Fibroblast of lung (primary cell): ENCODE measurements at regions not wholly inside any gene's neighbourhood (a gene's known extent, or its start where the extent isn't known, plus 50 kb on each side); places are given as distances from the start of the nearest gene placed in this dataset.
"Not testable (repeated sequence)": the region's sequence is repeated elsewhere in the genome, so short reads cannot be mapped to it uniquely, and the experiment has no call there.

Source experiments
- DNase-seq, 2 donors: peaks; one replicate each; pipeline versions ENCODE4 v3.0.0 to v3.0.0-alpha.2; 2010; ENCODE audit warnings: low read depth in 2 of 2
- H2AFZ ChIP-seq: 2 replicates; pipeline ENCODE4 v1.5.1; 2012; ENCODE audit warnings: low read length, control low read depth, inconsistent platforms
- H3K27ac ChIP-seq: 2 replicates; pipeline ENCODE4 v1.5.1; 2011; ENCODE audit warnings: low read length, control low read depth; ENCODE audit not compliant: insufficient read depth
- H3K27me3 ChIP-seq: 2 replicates; pipeline ENCODE4 v1.5.1; 2011; ENCODE audit warnings: mild to moderate bottlenecking, low read length; ENCODE audit not compliant: control insufficient read depth, insufficient read depth
- H3K36me3 ChIP-seq: 2 replicates; pipeline ENCODE4 v1.5.1; 2011; ENCODE audit warnings: low read length; ENCODE audit not compliant: control insufficient read depth, insufficient read depth
- H3K4me1 ChIP-seq: 2 replicates; pipeline ENCODE4 v1.5.1; 2011; ENCODE audit warnings: low read length; ENCODE audit not compliant: control insufficient read depth, insufficient read depth; ENCODE audit errors: extremely low read depth
- H3K4me2 ChIP-seq: 2 replicates; pipeline ENCODE4 v1.5.1; 2011; ENCODE audit warnings: low read length, control low read depth; ENCODE audit not compliant: insufficient read depth; ENCODE audit errors: extremely low read depth
- H3K4me3 ChIP-seq, 4 experiments: fragments of 200-600 bp in 1 of 4; sonication (generic) in 1 of 4; replicated peaks in 1 of 4; 2 replicates each; pipeline ENCODE4 v1.5.1; 2011 to 2016; ENCODE audit warnings: low read length in 4 of 4, low read depth in 3 of 4, mild to moderate bottlenecking in 3 of 4, control low read depth in 2 of 4, inconsistent platforms in 1 of 4, mixed read lengths in 1 of 4; ENCODE audit not compliant: insufficient read depth in 1 of 4; ENCODE audit errors: control extremely low read depth in 1 of 4
- H3K79me2 ChIP-seq: 2 replicates; pipeline ENCODE4 v1.5.1; 2012; ENCODE audit warnings: mild to moderate bottlenecking, low read length, inconsistent platforms; ENCODE audit not compliant: control insufficient read depth, insufficient read depth
- H3K9ac ChIP-seq: 2 replicates; pipeline ENCODE4 v1.5.1; 2011; ENCODE audit warnings: mild to moderate bottlenecking, low read length, control low read depth; ENCODE audit not compliant: insufficient read depth
- H3K9me3 ChIP-seq: 2 replicates; pipeline ENCODE4 v1.5.1; 2012; ENCODE audit warnings: low read depth, low read length; ENCODE audit not compliant: control insufficient read depth, insufficient read depth
- H4K20me1 ChIP-seq: 2 replicates; pipeline ENCODE4 v1.5.1; 2011; ENCODE audit warnings: low read length; ENCODE audit not compliant: control insufficient read depth, insufficient read depth; ENCODE audit errors: extremely low read depth
- EZH2 ChIP-seq: IDR thresholded peaks from 2 replicates; pipeline ENCODE4 v1.5.1; 2012; ENCODE audit warnings: low read length, control low read depth, mild to moderate bottlenecking; ENCODE audit errors: missing control alignments
- TF ChIP-seq, protein P1 (sequence below), 2 donors: IDR thresholded peaks in 1 of 2; conservative IDR thresholded peaks in 1 of 2; 1 replicate in 1 of 2; 2 replicates in 1 of 2; pipeline ENCODE4 v1.5.1; 2011 to 2012; ENCODE audit warnings: low read length in 2 of 2, control low read depth in 1 of 2, inconsistent platforms in 1 of 2, low read depth in 1 of 2, mild to moderate bottlenecking in 1 of 2

DNA sequence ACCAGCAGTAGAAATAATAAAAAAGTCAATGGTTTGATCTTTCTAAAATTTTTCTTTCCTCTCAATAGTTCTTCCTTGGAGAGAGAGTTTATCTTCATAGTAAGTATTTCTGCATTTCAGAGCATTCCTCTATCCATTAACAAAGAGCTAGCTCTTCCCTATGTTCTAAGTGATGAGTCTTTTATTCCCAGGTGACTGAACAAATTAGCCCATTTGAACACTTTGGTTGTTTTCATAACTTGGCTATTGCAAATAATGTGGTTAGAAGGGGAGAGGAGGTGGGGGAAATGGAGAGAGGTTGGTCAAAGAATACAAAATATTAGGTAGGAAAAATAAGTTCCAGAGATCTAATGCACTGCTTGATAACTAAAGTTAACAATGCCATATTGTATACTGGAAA, 598.9 kb downstream of the KCNT2 start:
- TF ChIP-seq, protein P1, sequence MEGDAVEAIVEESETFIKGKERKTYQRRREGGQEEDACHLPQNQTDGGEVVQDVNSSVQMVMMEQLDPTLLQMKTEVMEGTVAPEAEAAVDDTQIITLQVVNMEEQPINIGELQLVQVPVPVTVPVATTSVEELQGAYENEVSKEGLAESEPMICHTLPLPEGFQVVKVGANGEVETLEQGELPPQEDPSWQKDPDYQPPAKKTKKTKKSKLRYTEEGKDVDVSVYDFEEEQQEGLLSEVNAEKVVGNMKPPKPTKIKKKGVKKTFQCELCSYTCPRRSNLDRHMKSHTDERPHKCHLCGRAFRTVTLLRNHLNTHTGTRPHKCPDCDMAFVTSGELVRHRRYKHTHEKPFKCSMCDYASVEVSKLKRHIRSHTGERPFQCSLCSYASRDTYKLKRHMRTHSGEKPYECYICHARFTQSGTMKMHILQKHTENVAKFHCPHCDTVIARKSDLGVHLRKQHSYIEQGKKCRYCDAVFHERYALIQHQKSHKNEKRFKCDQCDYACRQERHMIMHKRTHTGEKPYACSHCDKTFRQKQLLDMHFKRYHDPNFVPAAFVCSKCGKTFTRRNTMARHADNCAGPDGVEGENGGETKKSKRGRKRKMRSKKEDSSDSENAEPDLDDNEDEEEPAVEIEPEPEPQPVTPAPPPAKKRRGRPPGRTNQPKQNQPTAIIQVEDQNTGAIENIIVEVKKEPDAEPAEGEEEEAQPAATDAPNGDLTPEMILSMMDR (conservative IDR thresholded peaks at IDR 0.05 in 1 of 2, IDR thresholded peaks at IDR 0.05 in 1 of 2; ENCODE audit: low read depth in 1 of 2, low read length in 2 of 2), result no peak
- TF ChIP-seq EZH2, result no peak
- Histone ChIP-seq H3K27me3 (no peaks in the 10 kb centered on the region), H3K9me3 (no peaks in the 10 kb centered on the region), H3K36me3 (no peaks in the 10 kb centered on the region), H3K4me1 (no peaks in the 10 kb centered on the region), H3K79me2 (no peaks in the 10 kb centered on the region), H4K20me1 (no peaks in the 10 kb centered on the region), H3K9ac (no peak overlapping the region), H2AFZ (no peak overlapping the region), H3K4me3 (no peak overlapping the region), H3K27ac (no peak overlapping the region), H3K4me2 (no peak overlapping the region)
- no peak for DNase-seq

DNA sequence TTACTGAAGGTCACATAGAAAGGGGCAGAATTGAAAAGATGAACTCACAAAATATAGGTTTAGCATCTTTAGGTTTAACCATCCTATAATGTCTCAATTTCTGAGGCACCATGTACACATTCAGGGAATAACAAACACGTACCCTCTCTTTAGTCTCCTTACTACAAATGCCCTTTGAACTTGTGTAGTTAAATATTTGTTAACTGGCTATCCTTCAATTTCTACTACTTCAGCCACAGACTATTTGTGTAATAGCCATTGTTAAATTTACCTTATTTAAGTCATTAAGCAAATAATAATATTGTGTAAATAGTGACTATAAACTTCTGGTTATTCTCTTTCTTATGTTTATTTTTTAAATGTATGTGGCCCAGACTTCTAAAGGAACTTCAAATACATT, 600.5 kb downstream of the KCNT2 start:
- TF ChIP-seq, protein P1 (conservative IDR thresholded peaks at IDR 0.05 in 1 of 2, IDR thresholded peaks at IDR 0.05 in 1 of 2; ENCODE audit: low read depth in 1 of 2, low read length in 2 of 2), result no peak
- no peak for TF ChIP-seq EZH2

DNA sequence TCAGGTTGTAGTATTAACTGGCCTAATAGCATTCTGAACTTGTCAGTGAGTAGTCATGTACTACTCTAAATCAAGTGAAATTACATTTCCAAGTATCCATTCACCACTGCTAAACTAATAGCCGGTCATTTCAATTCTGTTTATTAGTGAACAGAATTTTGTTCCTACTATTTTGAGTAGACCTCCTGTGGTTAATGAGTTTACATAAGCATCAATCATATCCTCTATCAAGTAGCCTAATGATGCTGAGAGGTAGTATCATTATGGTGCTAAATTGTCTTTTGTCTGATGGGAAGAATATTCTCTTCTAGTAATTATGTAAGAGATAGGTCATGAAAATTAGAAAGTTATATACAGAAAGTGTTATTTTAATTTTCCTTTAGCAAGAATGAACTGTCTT, 602.8 kb downstream of the KCNT2 start:
- no peak for DNase-seq
- no peak overlapping the region for H3K27ac ChIP-seq
- no peaks in the 10 kb centered on the region for H4K20me1 ChIP-seq
- no peaks in the 10 kb centered on the region for H3K4me1 ChIP-seq
- no peaks in the 10 kb centered on the region for H3K27me3 ChIP-seq
- H3K79me2 ChIP-seq, result no peaks in the 10 kb centered on the region
- H3K9me3 ChIP-seq, result no peaks in the 10 kb centered on the region
- no peaks in the 10 kb centered on the region for H3K36me3 ChIP-seq
- no peak overlapping the region for H3K9ac ChIP-seq
- TF ChIP-seq EZH2, result no peak
- no peak overlapping the region for H3K4me2 ChIP-seq
- H3K4me3 ChIP-seq, result no peak overlapping the region
- no peak overlapping the region for H2AFZ ChIP-seq

More for the DNA sequence above, 600.5 kb downstream of the KCNT2 start:
- H3K9ac ChIP-seq, result no peak overlapping the region
- H3K27me3 ChIP-seq, result no peaks in the 10 kb centered on the region
- H3K4me2 ChIP-seq, result no peak overlapping the region
- H3K4me1 ChIP-seq, result no peaks in the 10 kb centered on the region
- no peaks in the 10 kb centered on the region for H3K36me3 ChIP-seq
- H3K79me2 ChIP-seq, result no peaks in the 10 kb centered on the region
- no peaks in the 10 kb centered on the region for H4K20me1 ChIP-seq
- no peak overlapping the region for H3K4me3 ChIP-seq
- no peak for DNase-seq
- H3K9me3 ChIP-seq, result no peaks in the 10 kb centered on the region
- no peak overlapping the region for H2AFZ ChIP-seq
- no peak overlapping the region for H3K27ac ChIP-seq

DNA sequence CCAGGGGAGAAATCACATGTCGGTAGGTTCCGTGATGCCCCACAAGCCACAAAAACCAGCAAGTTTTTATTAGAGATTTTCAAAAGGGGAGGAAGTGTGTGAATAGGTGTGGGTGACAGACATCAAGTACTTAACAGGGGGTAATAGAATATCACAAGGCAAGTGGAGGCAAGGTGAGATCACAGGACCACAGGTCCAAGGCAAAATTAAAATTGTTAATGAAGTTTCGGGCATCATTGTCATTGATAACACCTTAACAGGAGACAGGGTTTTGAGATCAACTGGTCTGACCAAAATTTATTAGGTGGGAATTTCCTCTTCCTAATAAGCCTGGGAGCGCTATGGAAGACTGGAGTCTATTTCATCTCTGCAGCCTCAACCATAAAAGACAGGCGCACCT, 603.9 kb downstream of the KCNT2 start:
- not testable (repeated sequence) for H3K36me3 ChIP-seq, H3K9me3 ChIP-seq, H3K9ac ChIP-seq, H3K4me3 ChIP-seq, H3K4me1 ChIP-seq, DNase-seq, H3K79me2 ChIP-seq, H3K27ac ChIP-seq, H2AFZ ChIP-seq, H4K20me1 ChIP-seq, H3K27me3 ChIP-seq, H3K4me2 ChIP-seq
